Natural killer cell (primary cell): ENCODE measurements at regions not wholly inside any gene's neighbourhood (a gene's known extent, or its start where the extent isn't known, plus 50 kb on each side); places are given as distances from the start of the nearest gene placed in this dataset.

Experiments used
- ATAC-seq, 3 donors: fragments of 150-1000 bp in 2 of 3; fragments of 200-7000 bp in 1 of 3; cut with Tn5 transposase; 1 replicate in 1 of 3; 2 replicates in 2 of 3; pipeline ENCODE4 v1.10.0; 2021; ENCODE audit warnings: mild to moderate bottlenecking in 2 of 3, moderate library complexity in 2 of 3
- DNase-seq, 2 donors: peaks; one replicate each; pipeline versions ENCODE4 v3.0.0 to v3.0.0-alpha.2; 2013 to 2021; ENCODE audit warnings: mixed read lengths in 1 of 2
- H3K27ac ChIP-seq: one replicate; pipeline ENCODE4 v1.5.1; 2013; ENCODE audit warnings: mild to moderate bottlenecking, low read length
- H3K27me3 ChIP-seq: one replicate; pipeline ENCODE4 v1.6.1; 2013; ENCODE audit warnings: low read length; ENCODE audit not compliant: control insufficient read depth, insufficient read depth
- H3K36me3 ChIP-seq: one replicate; pipeline ENCODE4 v1.6.1; 2013; ENCODE audit warnings: low read length; ENCODE audit not compliant: control insufficient read depth, insufficient read depth
- H3K4me1 ChIP-seq: one replicate; pipeline ENCODE4 v1.6.1; 2013; ENCODE audit warnings: low read length; ENCODE audit not compliant: control insufficient read depth, insufficient read depth
- H3K4me3 ChIP-seq: one replicate; pipeline ENCODE4 v1.5.1; 2013; ENCODE audit warnings: low read length
- H3K9me3 ChIP-seq: one replicate; pipeline ENCODE4 v1.6.1; 2013; ENCODE audit warnings: low read length; ENCODE audit not compliant: control insufficient read depth, insufficient read depth
- H3K27ac Mint-ChIP-seq, 2 donors: one replicate each; pipeline ENCODE4 v1.8.0; 2022; ENCODE audit warnings: mild to moderate bottlenecking in 2 of 2, mixed read lengths in 2 of 2, moderate library complexity in 1 of 2
- H3K27me3 Mint-ChIP-seq, 2 donors: one replicate each; pipeline ENCODE4 v1.8.0; 2022; ENCODE audit warnings: low read depth in 2 of 2, mixed read lengths in 2 of 2
- H3K36me3 Mint-ChIP-seq: one replicate; pipeline ENCODE4 v1.8.0; 2022; ENCODE audit warnings: mixed read lengths
- H3K4me1 Mint-ChIP-seq, 2 donors: one replicate each; pipeline ENCODE4 v1.8.0; 2022; ENCODE audit warnings: mixed read lengths in 2 of 2
- H3K4me3 Mint-ChIP-seq: one replicate; pipeline ENCODE4 v1.8.0; 2022; ENCODE audit warnings: mild to moderate bottlenecking, moderate library complexity, mixed read lengths
- H3K9me3 Mint-ChIP-seq, 2 donors: one replicate each; pipeline ENCODE4 v1.8.0; 2022; ENCODE audit warnings: mixed read lengths in 2 of 2
- WGBS: methylation state at CpG from one replicate; pipeline ENCODE4 v1.1.7; 2013; ENCODE audit warnings: missing lambda C conversion rate; ENCODE audit not compliant: insufficient coverage; 5-methylcytosine and 5-hydroxymethylcytosine counted together
- intact Hi-C: fragments of 100-400 bp; cut with micrococcal nuclease; formaldehyde crosslinking; loops from one replicate; pipeline ENCODE4 v1.14.2; 2022
- TF ChIP-seq, protein P1 (sequence below): fragments of 200-600 bp; IDR thresholded peaks from one replicate; pipeline ENCODE4 v1.8.0; 2022; ENCODE audit warnings: antibody characterized with exemption

DNA sequence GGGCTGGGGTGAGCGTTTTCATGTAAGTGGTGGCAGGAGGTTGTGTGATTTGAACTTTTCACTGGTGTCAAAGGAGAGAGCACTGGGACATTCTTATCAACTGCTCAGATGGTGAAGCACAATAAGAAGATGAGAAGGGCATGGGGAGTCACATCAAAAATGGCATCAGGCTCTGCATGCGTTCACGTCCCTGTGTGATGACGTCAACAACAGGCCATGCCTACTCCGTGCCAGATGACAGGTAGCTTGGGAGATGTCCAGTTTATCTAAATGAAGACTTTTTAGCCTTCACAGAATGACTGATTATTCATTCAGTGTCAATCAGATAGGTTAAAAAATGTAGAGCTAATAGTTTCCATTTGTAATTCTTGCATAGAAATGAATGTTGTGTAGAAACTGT is 264.3 kb upstream of the POM121L12 start:
- no peaks in the 10 kb centered on the region for H3K4me1 ChIP-seq
- intact Hi-C loops: no loop called here

DNA sequence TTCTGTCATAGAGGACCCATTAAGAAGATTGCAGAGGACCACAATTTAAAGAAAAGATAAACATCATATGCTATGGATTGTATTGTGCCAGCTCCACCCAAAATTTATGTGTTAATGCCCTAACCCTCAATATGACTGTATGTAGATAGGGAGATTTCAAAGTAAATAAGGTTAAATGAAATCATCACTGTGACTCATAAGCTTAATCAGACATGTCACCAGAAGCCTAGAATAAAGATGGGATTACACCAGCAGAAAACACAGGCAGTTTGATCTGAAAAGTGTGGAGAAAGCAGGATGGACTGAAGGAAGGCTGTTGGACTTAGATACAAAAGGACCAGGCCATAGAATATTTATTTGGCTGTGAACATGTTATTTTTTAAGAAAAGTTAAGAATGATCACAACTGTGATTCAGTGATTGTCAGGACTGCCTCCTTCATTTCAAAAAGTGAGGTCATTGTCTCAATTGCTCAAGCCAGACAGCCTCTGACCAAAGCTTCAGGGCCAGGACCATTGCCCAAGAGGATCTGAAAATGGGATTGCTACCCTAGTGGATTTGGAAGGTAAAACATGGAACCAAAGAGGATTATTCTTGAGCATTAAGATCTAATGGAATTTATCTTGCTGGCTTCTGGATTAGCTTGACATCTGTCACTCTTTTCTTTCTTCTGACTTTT is 270.8 kb upstream of the POM121L12 start:
- intact Hi-C loops: no loop called here
- no peak overlapping the region for H3K27ac ChIP-seq
- H3K27me3 Mint-ChIP-seq: no peaks in the 10 kb centered on the region
- peaks cover 6 to 13% of the 10 kb centered on the region in 2 donors for H3K9me3 Mint-ChIP-seq
- H3K4me3 Mint-ChIP-seq: no peak overlapping the region
- H3K4me1 Mint-ChIP-seq: no peaks in the 10 kb centered on the region
- no peak overlapping the region for H3K4me3 ChIP-seq
- TF ChIP-seq, protein P1, sequence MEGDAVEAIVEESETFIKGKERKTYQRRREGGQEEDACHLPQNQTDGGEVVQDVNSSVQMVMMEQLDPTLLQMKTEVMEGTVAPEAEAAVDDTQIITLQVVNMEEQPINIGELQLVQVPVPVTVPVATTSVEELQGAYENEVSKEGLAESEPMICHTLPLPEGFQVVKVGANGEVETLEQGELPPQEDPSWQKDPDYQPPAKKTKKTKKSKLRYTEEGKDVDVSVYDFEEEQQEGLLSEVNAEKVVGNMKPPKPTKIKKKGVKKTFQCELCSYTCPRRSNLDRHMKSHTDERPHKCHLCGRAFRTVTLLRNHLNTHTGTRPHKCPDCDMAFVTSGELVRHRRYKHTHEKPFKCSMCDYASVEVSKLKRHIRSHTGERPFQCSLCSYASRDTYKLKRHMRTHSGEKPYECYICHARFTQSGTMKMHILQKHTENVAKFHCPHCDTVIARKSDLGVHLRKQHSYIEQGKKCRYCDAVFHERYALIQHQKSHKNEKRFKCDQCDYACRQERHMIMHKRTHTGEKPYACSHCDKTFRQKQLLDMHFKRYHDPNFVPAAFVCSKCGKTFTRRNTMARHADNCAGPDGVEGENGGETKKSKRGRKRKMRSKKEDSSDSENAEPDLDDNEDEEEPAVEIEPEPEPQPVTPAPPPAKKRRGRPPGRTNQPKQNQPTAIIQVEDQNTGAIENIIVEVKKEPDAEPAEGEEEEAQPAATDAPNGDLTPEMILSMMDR: no peak
- no peaks in the 10 kb centered on the region for H3K36me3 Mint-ChIP-seq
- H3K9me3 ChIP-seq: peaks cover 4% of the 10 kb centered on the region
- DNase-seq (no peak), ATAC-seq (no peak)
- no peak overlapping the region for H3K27ac Mint-ChIP-seq
- H3K27me3 ChIP-seq: no peaks in the 10 kb centered on the region
- H3K36me3 ChIP-seq: no peaks in the 10 kb centered on the region
- H3K4me1 ChIP-seq: no peaks in the 10 kb centered on the region

More for the DNA sequence above, 264.3 kb upstream of the POM121L12 start:
- Histone ChIP-seq H3K27me3 (no peaks in the 10 kb centered on the region), H3K4me3 (no peak overlapping the region), H3K9me3 (peaks cover 3% of the 10 kb centered on the region), H3K27ac (no peak overlapping the region), H3K36me3 (no peaks in the 10 kb centered on the region)
- 87% methylated on average over 5 of the region's 5 CpGs for WGBS
- H3K36me3 Mint-ChIP-seq: peaks cover 15% of the 10 kb centered on the region
- no peaks in the 10 kb centered on the region for H3K4me1 Mint-ChIP-seq
- no peak for ATAC-seq
- H3K9me3 Mint-ChIP-seq: peaks cover 14% of the 10 kb centered on the region in 2 donors
- TF ChIP-seq, protein P1: no peak
- H3K4me3 Mint-ChIP-seq: no peak overlapping the region
- no peak overlapping the region for H3K27ac Mint-ChIP-seq
- DNase-seq: no peak
- no peaks in the 10 kb centered on the region for H3K27me3 Mint-ChIP-seq

DNA sequence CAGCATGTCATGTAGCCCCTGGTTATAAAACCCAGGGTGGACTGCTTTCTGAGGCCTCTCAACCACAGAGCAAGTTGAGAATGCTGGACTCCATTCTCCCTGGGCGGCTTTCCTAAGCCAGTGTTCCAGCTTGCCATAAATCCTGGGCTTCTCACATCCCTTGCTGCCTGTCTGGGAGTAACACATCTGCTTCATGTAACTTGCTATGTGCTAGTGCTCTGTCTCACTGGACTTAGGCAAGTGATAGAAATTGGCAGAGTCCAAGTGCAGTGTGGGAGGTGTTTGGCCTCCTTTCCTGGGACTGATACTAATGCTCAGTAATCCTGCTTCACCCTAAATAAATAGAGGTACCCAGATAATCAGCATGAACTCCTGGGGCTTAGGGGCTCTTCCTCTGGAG is 277.1 kb upstream of the POM121L12 start:
- DNase-seq: no peak
- no peak for ATAC-seq
- intact Hi-C loops: no loop called here
- no peaks in the 10 kb centered on the region for H3K4me1 ChIP-seq
- H3K9me3 ChIP-seq: peaks cover 8% of the 10 kb centered on the region
- Mint-ChIP-seq H3K36me3 (no peaks in the 10 kb centered on the region), H3K27ac (no peak overlapping the region), H3K27me3 (no peaks in the 10 kb centered on the region), H3K4me1 (no peaks in the 10 kb centered on the region), H3K4me3 (no peak overlapping the region), H3K9me3 (peaks cover 5 to 13% of the 10 kb centered on the region in 2 donors)
- H3K4me3 ChIP-seq: no peak overlapping the region
- TF ChIP-seq, protein P1: no peak
- WGBS: 75% methylated on average over 1 of the region's 1 CpG
- H3K27ac ChIP-seq: no peak overlapping the region
- H3K27me3 ChIP-seq: no peaks in the 10 kb centered on the region
- H3K36me3 ChIP-seq: no peaks in the 10 kb centered on the region

DNA sequence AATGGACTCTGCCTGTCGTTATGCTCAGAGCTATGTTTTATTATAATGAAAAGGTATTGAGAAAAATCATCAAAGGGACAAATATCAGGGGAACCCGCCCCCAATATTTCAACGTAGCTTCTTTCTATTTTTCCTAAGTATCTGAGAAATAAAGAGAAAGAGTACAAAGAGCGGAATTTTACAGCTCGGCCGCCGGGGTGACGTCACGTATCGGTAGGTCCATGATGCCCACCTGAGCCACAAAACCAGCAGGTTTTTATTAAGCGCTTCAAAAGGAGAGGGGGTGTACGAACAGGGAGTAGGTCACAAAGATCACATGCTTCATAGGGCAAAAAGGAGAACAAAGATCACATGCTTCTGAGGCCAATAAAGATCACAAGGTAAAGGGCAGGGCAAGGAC is 281.6 kb upstream of the POM121L12 start:
- Histone ChIP-seq H3K36me3 (no peaks in the 10 kb centered on the region), H3K4me1 (no peaks in the 10 kb centered on the region), H3K27ac (no peak overlapping the region), H3K27me3 (no peaks in the 10 kb centered on the region), H3K4me3 (no peak overlapping the region), H3K9me3 (peaks cover 6% of the 10 kb centered on the region)
- DNase-seq: no peak
- H3K36me3 Mint-ChIP-seq: no peaks in the 10 kb centered on the region
- no peak for ATAC-seq
- no peaks in the 10 kb centered on the region for H3K4me1 Mint-ChIP-seq
- TF ChIP-seq, protein P1: no peak
- no peak overlapping the region for H3K27ac Mint-ChIP-seq
- H3K27me3 Mint-ChIP-seq: no peaks in the 10 kb centered on the region
- intact Hi-C loops: no loop called here
- H3K9me3 Mint-ChIP-seq: peaks cover 6 to 10% of the 10 kb centered on the region in 2 donors
- no peak overlapping the region for H3K4me3 Mint-ChIP-seq
- 88% methylated on average over 11 of the region's 12 CpGs for WGBS
